Prostate gland (tissue), 2 donors: ENCODE measurements at regions not wholly inside any gene's neighbourhood (a gene's known extent, or its start where the extent isn't known, plus 50 kb on each side); places are given as distances from the start of the nearest gene placed in this dataset.

Experiments used
- CTCF ChIP-seq, 4 experiments: fragments of 200-600 bp in 2 of 4; fragments of 450-650 bp in 2 of 4; sonication (generic) in 2 of 4; IDR thresholded peaks; 1 replicate in 3 of 4; 2 replicates in 1 of 4; pipeline ENCODE4 v1.5.1; 2016 to 2019; ENCODE audit warnings: antibody characterized with exemption in 4 of 4, mild to moderate bottlenecking in 2 of 4, moderate library complexity in 2 of 4
- POLR2A ChIP-seq: fragments of 450-650 bp; IDR thresholded peaks from one replicate; pipeline ENCODE4 v1.6.1; 2016; ENCODE audit warnings: antibody characterized with exemption, mild to moderate bottlenecking
- POLR2AphosphoS5 ChIP-seq: sonication (generic); formaldehyde crosslinking; IDR thresholded peaks from one replicate; pipeline ENCODE4 v1.6.1; 2017; ENCODE audit warnings: antibody characterized with exemption

GRCh38 chr1:194102607-194103006 is 916.2 kb upstream of the B3GALT2 start:
- no peak for TF ChIP-seq POLR2A
- TF ChIP-seq CTCF (IDR thresholded peaks at IDR 0.05), result no peak
- no peak for TF ChIP-seq POLR2AphosphoS5
